ENCODE measurements at regions not wholly inside any gene's neighbourhood (a gene's known extent, or its start where the extent isn't known, plus 50 kb on each side); places are given as distances from the start of the nearest gene placed in this dataset.

- DNase-seq: no peak
Observed at GRCh38 chr10:78856421-78856820, 212.3 kb upstream of the ZMIZ1 start.

- DNase-seq: no peak
Observed at GRCh38 chr10:78857193-78857592, 211.6 kb upstream of the ZMIZ1 start.

- no peak for DNase-seq
Observed at GRCh38 chr10:78859266-78859665, 209.5 kb upstream of the ZMIZ1 start.

- DNase-seq: no peak
Observed at GRCh38 chr10:78859769-78860168, 209.0 kb upstream of the ZMIZ1 start.

GRCh38 chr10:78860260-78860914 lies 208.4 kb upstream of the ZMIZ1 start:
- DNase-seq: no peak

- no peak for DNase-seq
Observed at GRCh38 chr10:78861529-78862327, 207.0 kb upstream of the ZMIZ1 start.

GRCh38 chr10:78862328-78862640 lies 206.5 kb upstream of the ZMIZ1 start:
- no peak for DNase-seq

GRCh38 chr10:78863140-78863905 lies 205.4 kb upstream of the ZMIZ1 start:
- no peak for DNase-seq

- DNase-seq: no peak
Observed at GRCh38 chr10:78863906-78864239, 204.9 kb upstream of the ZMIZ1 start.

GRCh38 chr10:78864761-78865537 lies 203.8 kb upstream of the ZMIZ1 start:
- no peak for DNase-seq

GRCh38 chr10:78865538-78865875 lies 203.3 kb upstream of the ZMIZ1 start:
- no peak for DNase-seq

- no peak for DNase-seq
Observed at GRCh38 chr10:78865931-78866717, 202.6 kb upstream of the ZMIZ1 start.

GRCh38 chr10:78866731-78867554 lies 201.8 kb upstream of the ZMIZ1 start:
- no peak for DNase-seq

GRCh38 chr10:78867555-78867939 lies 201.2 kb upstream of the ZMIZ1 start:
- DNase-seq: no peak

GRCh38 chr10:78868048-78868447 lies 200.7 kb upstream of the ZMIZ1 start:
- DNase-seq: no peak

GRCh38 chr10:78868456-78868855 lies 200.3 kb upstream of the ZMIZ1 start:
- DNase-seq: no peak

- DNase-seq: no peak
Observed at GRCh38 chr10:78868861-78869260, 199.9 kb upstream of the ZMIZ1 start.

GRCh38 chr10:78869508-78870454 lies 199.0 kb upstream of the ZMIZ1 start:
- DNase-seq: no peak

- no peak for DNase-seq
Observed at GRCh38 chr10:78870458-78870857, 198.3 kb upstream of the ZMIZ1 start.

- DNase-seq: no peak
Observed at GRCh38 chr10:78871796-78872195, 197.0 kb upstream of the ZMIZ1 start.

- no peak for DNase-seq
Observed at GRCh38 chr10:78873413-78873812, 195.4 kb upstream of the ZMIZ1 start.

Measured in stimulated activated CD4-positive, alpha-beta T cell treated with anti-CD3 and anti-CD28 coated beads, Interleukin-4, amount 100 ng/mL, for 24 hours (primary cell).